Testis (tissue), 2 donors: ENCODE measurements at regions not wholly inside any gene's neighbourhood (a gene's known extent, or its start where the extent isn't known, plus 50 kb on each side); places are given as distances from the start of the nearest gene placed in this dataset.

Experiments
- CTCF ChIP-seq, 3 experiments: fragments of 450-650 bp in 2 of 3; fragments of 200-600 bp in 1 of 3; sonication (generic) in 1 of 3; IDR thresholded peaks; one replicate each; pipeline ENCODE4 v1.5.1; 2016 to 2019; ENCODE audit warnings: antibody characterized with exemption in 3 of 3, mild to moderate bottlenecking in 2 of 3, moderate library complexity in 1 of 3
- POLR2A ChIP-seq: fragments of 450-650 bp; IDR thresholded peaks from one replicate; pipeline ENCODE4 v1.6.1; 2017; ENCODE audit warnings: antibody characterized with exemption, mild to moderate bottlenecking, moderate library complexity

DNA sequence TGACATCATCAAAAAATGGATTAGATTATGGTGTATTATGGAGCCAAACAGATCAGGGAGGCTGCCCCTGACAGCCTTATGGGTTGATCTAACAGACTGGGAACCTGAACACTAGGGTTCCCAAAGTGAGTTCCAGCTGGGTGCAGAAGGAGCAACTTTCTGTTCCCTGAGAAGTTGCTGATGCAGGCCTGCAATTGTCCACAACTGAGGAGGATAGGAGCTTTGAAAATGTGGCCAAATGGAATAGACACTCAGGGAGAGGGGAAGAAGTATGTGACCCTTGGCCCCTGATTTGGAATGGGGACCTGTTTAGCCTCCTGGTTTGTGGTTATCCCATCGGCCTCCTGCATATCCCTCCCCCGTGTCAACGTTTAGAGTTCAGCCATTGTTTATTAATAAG is 262.2 kb upstream of the SKOR2 start:
- TF ChIP-seq CTCF (IDR thresholded peaks at IDR 0.05) (no peak), POLR2A (no peak)
